Liver (tissue), 3 donors: ENCODE measurements at regions not wholly inside any gene's neighbourhood (a gene's known extent, or its start where the extent isn't known, plus 50 kb on each side); places are given as distances from the start of the nearest gene placed in this dataset.

Source experiments
- ATF3 ChIP-seq: IDR thresholded peaks from 2 replicates; pipeline ENCODE4 v1.6.1; 2016; ENCODE audit warnings: antibody characterized with exemption
- CTCF ChIP-seq: fragments of 150-350 bp; IDR thresholded peaks from 2 replicates; pipeline ENCODE4 v1.5.1; 2017; ENCODE audit warnings: improper control_type of control experiment, low read depth, low read length; ENCODE audit not compliant: missing input control
- GABPA ChIP-seq, 2 donors: IDR thresholded peaks in 1 of 2; conservative IDR thresholded peaks in 1 of 2; 2 replicates each; pipeline ENCODE4 v1.6.1; 2016; ENCODE audit warnings: antibody characterized with exemption in 2 of 2, mild to moderate bottlenecking in 1 of 2, moderate library complexity in 1 of 2
- HNF4A ChIP-seq, 2 donors: conservative IDR thresholded peaks; 2 replicates each; pipeline ENCODE4 v1.6.1; 2016; ENCODE audit warnings: antibody characterized with exemption in 2 of 2, mild to moderate bottlenecking in 2 of 2
- RAD21 ChIP-seq, 2 donors: IDR thresholded peaks; 2 replicates each; pipeline ENCODE4 v1.6.1; 2016; ENCODE audit warnings: antibody characterized with exemption in 2 of 2, mild to moderate bottlenecking in 2 of 2
- TAF1 ChIP-seq: conservative IDR thresholded peaks from 2 replicates; pipeline ENCODE4 v1.6.1; 2016; ENCODE audit warnings: antibody characterized with exemption, mild to moderate bottlenecking
- YY1 ChIP-seq: IDR thresholded peaks from 2 replicates; pipeline ENCODE4 v1.6.1; 2016; ENCODE audit warnings: antibody characterized with exemption, mild to moderate bottlenecking
- ZBTB33 ChIP-seq: IDR thresholded peaks from 2 replicates; pipeline ENCODE4 v1.6.1; 2016; ENCODE audit warnings: antibody characterized with exemption
- donor health status: healthy.
- donor health status: healthy.

GRCh38 chr1:222107975-222108374 is 366.1 kb upstream of the DUSP10 start:
- TF ChIP-seq HNF4A (conservative IDR thresholded peaks at IDR 0.05) (no peak), GABPA (IDR thresholded peaks at IDR 0.05 in 1 of 2, conservative IDR thresholded peaks at IDR 0.05 in 1 of 2) (no peak), CTCF (no peak), ATF3 (no peak), ZBTB33 (no peak), TAF1 (no peak), RAD21 (IDR thresholded peaks at IDR 0.05) (no peak), YY1 (no peak)
